NCI-H524 (cell line): ENCODE measurements at regions not wholly inside any gene's neighbourhood (a gene's known extent, or its start where the extent isn't known, plus 50 kb on each side); places are given as distances from the start of the nearest gene placed in this dataset.
"Not testable (repeated sequence)": the region's sequence is repeated elsewhere in the genome, so short reads cannot be mapped to it uniquely, and the experiment has no call there.

Experiments
- DNase-seq, 2 experiments: peaks; one replicate each; lab custom pipeline; 2025; lab: John Stamatoyannopoulos, UW

- no peak for DNase-seq
Measured at GRCh38 chr2:878245-878930, 72.3 kb upstream of the SNTG2 start.

- no peak for DNase-seq
Measured at GRCh38 chr2:877747-878146, 72.9 kb upstream of the SNTG2 start.

- DNase-seq, result no peak
Measured at GRCh38 chr2:875687-876615, 74.7 kb upstream of the SNTG2 start.

- no peak for DNase-seq
Measured at GRCh38 chr2:873651-874580, 76.7 kb upstream of the SNTG2 start.

GRCh38 chr2:873027-873426 lies 77.6 kb upstream of the SNTG2 start:
- no peak for DNase-seq

- DNase-seq, result peak in 1 of 2 experiments; percentile 21
Measured at GRCh38 chr2:871926-872680, 78.5 kb upstream of the SNTG2 start.

GRCh38 chr2:871175-871727 lies 79.4 kb upstream of the SNTG2 start:
- DNase-seq, result no peak

GRCh38 chr2:870426-870825 lies 80.2 kb upstream of the SNTG2 start:
- no peak for DNase-seq

GRCh38 chr2:869894-870293 lies 80.8 kb upstream of the SNTG2 start:
- no peak for DNase-seq

GRCh38 chr2:869357-869871 lies 81.2 kb upstream of the SNTG2 start:
- DNase-seq, result no peak

- DNase-seq, result not testable (repeated sequence)
Measured at GRCh38 chr2:868857-869256, 81.8 kb upstream of the SNTG2 start.

GRCh38 chr2:867296-867695 lies 83.4 kb upstream of the SNTG2 start:
- DNase-seq, result peak in 1 of 2 experiments; percentile 7

GRCh38 chr2:866887-867286 lies 83.8 kb upstream of the SNTG2 start:
- DNase-seq, result no peak

- DNase-seq, result no peak
Measured at GRCh38 chr2:866009-866680, 84.5 kb upstream of the SNTG2 start.

- DNase-seq, result no peak
Measured at GRCh38 chr2:864501-865106, 86.0 kb upstream of the SNTG2 start.

- DNase-seq, result no peak
Measured at GRCh38 chr2:863732-864450, 86.8 kb upstream of the SNTG2 start.

GRCh38 chr2:862731-863466 lies 87.8 kb upstream of the SNTG2 start:
- DNase-seq, result no peak

- no peak for DNase-seq
Measured at GRCh38 chr2:862355-862687, 88.3 kb upstream of the SNTG2 start.
